GM12878 (cell line): ENCODE measurements at regions not wholly inside any gene's neighbourhood (a gene's known extent, or its start where the extent isn't known, plus 50 kb on each side); places are given as distances from the start of the nearest gene placed in this dataset.

Experiments
- ATAC-seq: fragments of 200-7000 bp; cut with Tn5 transposase; 3 replicates; pipeline ENCODE4 v1.9.1; 2020; ENCODE audit warnings: mild to moderate bottlenecking, moderate library complexity
- BruUV-seq: library from RNA; stranded (reverse); fragments of 400-500 nt; replicated peaks from 2 replicates; lab custom pipeline; 2021; lab: Mats Ljungman, UMichigan
- CTCF ChIA-PET: fragments of 300-600 bp; sonication (Branson Sonifier 250); formaldehyde crosslinking; extraction: SDS; loops from one replicate; lab custom pipeline; 2021; ENCODE audit warnings: inconsistent platforms; lab: Yijun Ruan, JAX
- POLR2A ChIA-PET: fragments of 350-600 bp; formaldehyde crosslinking; extraction: SDS; loops from one replicate; lab custom pipeline; 2021; ENCODE audit warnings: inconsistent platforms; lab: Charles Lee
- RAD21 ChIA-PET: fragments of 300-600 bp; sonication (Branson Sonifier 250); formaldehyde crosslinking; loops from one replicate; lab custom pipeline; 2023; ENCODE audit warnings: antibody characterized with exemption; ENCODE audit not compliant: unreplicated experiment; lab: Charles Lee
- SMC1A ChIA-PET: fragments of 300-600 bp; sonication (Branson Sonifier 250); formaldehyde crosslinking; loops from one replicate; lab custom pipeline; 2023; ENCODE audit not compliant: unreplicated experiment, uncharacterized antibody; lab: Charles Lee
- DNase-seq: peaks from one replicate; pipeline ENCODE4 v3.0.0-alpha.2; 2011; ENCODE audit warnings: low read depth, low spot score
- FAIRE-seq: peaks from 3 replicates; lab custom pipeline; 2011; peaks lifted over from hg19 to GRCh38; lab: Jason Lieb, UNC
- H2AFZ ChIP-seq: 2 replicates; pipeline ENCODE4 v1.6.0; 2011; ENCODE audit warnings: low read depth, low read length, control low read depth; ENCODE audit not compliant: control insufficient read depth
- H3K27ac ChIP-seq: 2 replicates; pipeline ENCODE4 v1.5.1; 2011; ENCODE audit warnings: control low read depth; ENCODE audit not compliant: control insufficient read depth, insufficient read depth
- H3K27me3 ChIP-seq, 2 experiments: replicated peaks in 1 of 2; 2 replicates each; pipeline versions ENCODE4 v1.6.0 to v1.6.1; 2011; ENCODE audit warnings: low read length in 1 of 2; ENCODE audit not compliant: control insufficient read depth in 2 of 2, insufficient read depth in 2 of 2
- H3K36me3 ChIP-seq, 2 experiments: 2 replicates each; pipeline ENCODE4 v1.5.1; 2011; ENCODE audit warnings: low read length in 1 of 2; ENCODE audit not compliant: control insufficient read depth in 2 of 2, insufficient read depth in 2 of 2
- H3K4me1 ChIP-seq: 2 replicates; pipeline ENCODE4 v1.6.1; 2011; ENCODE audit warnings: mild to moderate bottlenecking, low read length, moderate library complexity, mixed read lengths; ENCODE audit not compliant: control insufficient read depth, insufficient read depth
- H3K4me2 ChIP-seq: 2 replicates; pipeline ENCODE4 v1.6.0; 2011; ENCODE audit warnings: control low read depth; ENCODE audit not compliant: control insufficient read depth, insufficient read depth
- H3K4me3 ChIP-seq: fragments of 200-600 bp; sonication (generic); 2 replicates; pipeline ENCODE4 v1.5.1; 2016
- H3K79me2 ChIP-seq: 2 replicates; pipeline ENCODE4 v1.6.0; 2011; ENCODE audit warnings: low read length; ENCODE audit not compliant: control insufficient read depth, insufficient read depth
- H3K9ac ChIP-seq: 2 replicates; pipeline ENCODE4 v1.8.0; 2011; ENCODE audit warnings: low read length, control low read depth, mixed read lengths; ENCODE audit not compliant: control insufficient read depth, insufficient read depth
- H3K9me3 ChIP-seq: replicated peaks from 3 replicates; pipeline ENCODE4 v1.5.1; 2011; ENCODE audit warnings: mild to moderate bottlenecking, low read length; ENCODE audit not compliant: control insufficient read depth, insufficient read depth
- H4K20me1 ChIP-seq: 2 replicates; pipeline ENCODE4 v1.6.0; 2011; ENCODE audit not compliant: control insufficient read depth, insufficient read depth
- BACH1 ChIP-seq: fragments of 450-650 bp; IDR thresholded peaks from 2 replicates; pipeline ENCODE4 v1.6.1; 2017; ENCODE audit warnings: mild to moderate bottlenecking, borderline replicate concordance
- BHLHE40 ChIP-seq, 2 experiments: fragments of 450-650 bp in 1 of 2; IDR thresholded peaks; 2 replicates each; pipeline ENCODE4 v1.6.1; 2011 to 2017; ENCODE audit warnings: low read depth in 2 of 2, borderline replicate concordance in 1 of 2, improper control_type of control experiment in 1 of 2, low read length in 1 of 2, mild to moderate bottlenecking in 1 of 2
- POLR2AphosphoS2 ChIP-seq: IDR thresholded peaks from 2 replicates; pipeline ENCODE4 v1.6.1; 2011; ENCODE audit warnings: low read depth, mild to moderate bottlenecking, low read length, improper control_type of control experiment, moderate library complexity
- RAD51 ChIP-seq: fragments of 450-650 bp; IDR thresholded peaks from 2 replicates; pipeline ENCODE4 v1.6.1; 2016; ENCODE audit warnings: moderate library complexity, mild to moderate bottlenecking, inconsistent platforms
- RFX5 ChIP-seq: IDR thresholded peaks from 2 replicates; pipeline ENCODE4 v1.6.1; 2011; ENCODE audit warnings: low read depth, low read length, improper control_type of control experiment
- SIN3A ChIP-seq: IDR thresholded peaks from 2 replicates; pipeline ENCODE4 v1.6.1; 2012; ENCODE audit warnings: low read depth, low read length, improper control_type of control experiment
- SUPT20H ChIP-seq: IDR thresholded peaks from 2 replicates; pipeline ENCODE4 v1.6.1; 2011; ENCODE audit warnings: low read depth, mild to moderate bottlenecking, low read length, moderate library complexity, borderline replicate concordance; ENCODE audit not compliant: control insufficient read depth
- SUZ12 ChIP-seq: fragments of 200-600 bp; sonication (generic); IDR thresholded peaks from one replicate; pipeline ENCODE4 v1.6.1; 2018; ENCODE audit warnings: antibody characterized with exemption, mild to moderate bottlenecking; ENCODE audit not compliant: unreplicated experiment
- TARDBP ChIP-seq: IDR thresholded peaks from 2 replicates; pipeline ENCODE4 v1.6.1; 2016; ENCODE audit warnings: borderline replicate concordance
- TBL1XR1 ChIP-seq: IDR thresholded peaks from 2 replicates; pipeline ENCODE4 v1.6.1; 2012; ENCODE audit warnings: low read depth, low read length, improper control_type of control experiment
- WGBS: methylation state at CpG from one replicate; pipeline ENCODE4 v1.1.6; 2016; ENCODE audit warnings: low lambda C conversion rate; ENCODE audit not compliant: insufficient replicate concordance, insufficient coverage; ENCODE audit errors: missing lambda C conversion rate; 5-methylcytosine and 5-hydroxymethylcytosine counted together
- in situ Hi-C: fragments of 300-500 bp; cut with MboI; formaldehyde crosslinking; loops from 9 replicates; pipeline ENCODE4 v1.14.3; 2018; ENCODE audit warnings: mixed read lengths
- intact Hi-C: fragments of 100-400 bp; cut with micrococcal nuclease; formaldehyde crosslinking; loops from one replicate; pipeline ENCODE4 v1.14.2; 2022; ENCODE audit not compliant: unreplicated experiment
- TF ChIP-seq, protein P1 (sequence below): fragments of 450-650 bp; IDR thresholded peaks from 2 replicates; pipeline ENCODE4 v1.6.1; 2016; ENCODE audit warnings: mild to moderate bottlenecking, moderate library complexity, borderline replicate concordance
- TF ChIP-seq, protein P2 (sequence below): IDR thresholded peaks from 2 replicates; pipeline ENCODE4 v1.6.1; 2011; ENCODE audit warnings: mild to moderate bottlenecking, low read depth, low read length, moderate library complexity; ENCODE audit not compliant: insufficient replicate concordance

DNA sequence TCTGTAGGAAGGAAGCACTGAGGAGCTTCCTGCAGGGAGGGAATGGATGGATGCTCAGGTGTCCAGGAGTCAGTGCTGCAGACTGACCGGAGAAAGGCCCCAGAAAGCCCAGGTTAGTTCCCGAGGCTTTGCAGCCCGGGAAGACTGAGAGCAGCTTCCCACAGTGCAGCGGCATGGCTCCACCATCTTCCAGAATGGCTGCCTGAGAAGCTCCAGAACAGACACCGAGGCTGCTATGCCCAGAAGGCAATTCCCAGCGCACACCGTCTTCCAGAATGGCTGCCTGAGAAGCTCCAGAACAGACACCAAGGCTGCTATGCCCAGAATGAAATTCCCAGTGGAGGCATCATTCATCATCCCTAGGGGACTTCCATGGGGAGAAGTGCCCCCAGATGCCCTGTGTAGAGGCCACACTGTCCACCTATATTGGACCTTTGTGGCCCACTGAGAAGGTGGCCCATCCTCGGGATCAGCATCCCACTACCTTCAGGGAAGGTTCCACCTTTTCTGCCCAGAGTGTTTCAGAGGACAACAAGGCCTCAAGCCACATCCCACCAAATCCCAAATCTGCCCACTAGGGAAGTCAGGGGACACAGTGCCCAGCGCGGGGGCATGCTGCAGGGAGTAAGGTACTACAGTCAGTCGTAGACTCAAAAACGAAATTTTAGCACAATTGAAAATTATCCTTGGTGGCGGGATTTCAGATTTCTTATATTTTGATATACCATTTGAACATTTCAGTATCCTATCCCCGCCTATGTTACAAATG is 80.5 kb downstream of the KCNF1 start:
- H3K4me2 ChIP-seq, result no peak overlapping the region
- ChIA-PET SMC1A (no interaction called here), RAD21 (no interaction called here), POLR2A (no interaction called here), CTCF (no interaction called here)
- no peaks in the 10 kb centered on the region for H3K79me2 ChIP-seq
- no peak overlapping the region for H3K9ac ChIP-seq
- H3K9me3 ChIP-seq, result no peaks in the 10 kb centered on the region
- H3K4me1 ChIP-seq, result no peaks in the 10 kb centered on the region
- no peak overlapping the region for H3K4me3 ChIP-seq
- no peaks in the 10 kb centered on the region for H3K36me3 ChIP-seq
- no peak for DNase-seq
- FAIRE-seq, result no peak
- TF ChIP-seq TARDBP, result no peak
- no peak for TF ChIP-seq POLR2AphosphoS2
- TF ChIP-seq BHLHE40 (IDR thresholded peaks at IDR 0.05; ENCODE audit: borderline replicate concordance in 1 of 2, low read depth in 2 of 2, low read length in 1 of 2), result no peak
- no peak for TF ChIP-seq RAD51
- TF ChIP-seq SIN3A, result no peak
- BruUV-seq, result no TSS peak
- intact Hi-C loops (no loop called here), in situ Hi-C loops (no loop called here)
- 26% methylated on average over 14 of the region's 14 CpGs for WGBS
- H2AFZ ChIP-seq, result no peak overlapping the region
- H3K27me3 ChIP-seq, result no peaks in the 10 kb centered on the region
- no peak overlapping the region for H3K27ac ChIP-seq
- no peak for ATAC-seq
- no peaks in the 10 kb centered on the region for H4K20me1 ChIP-seq

DNA sequence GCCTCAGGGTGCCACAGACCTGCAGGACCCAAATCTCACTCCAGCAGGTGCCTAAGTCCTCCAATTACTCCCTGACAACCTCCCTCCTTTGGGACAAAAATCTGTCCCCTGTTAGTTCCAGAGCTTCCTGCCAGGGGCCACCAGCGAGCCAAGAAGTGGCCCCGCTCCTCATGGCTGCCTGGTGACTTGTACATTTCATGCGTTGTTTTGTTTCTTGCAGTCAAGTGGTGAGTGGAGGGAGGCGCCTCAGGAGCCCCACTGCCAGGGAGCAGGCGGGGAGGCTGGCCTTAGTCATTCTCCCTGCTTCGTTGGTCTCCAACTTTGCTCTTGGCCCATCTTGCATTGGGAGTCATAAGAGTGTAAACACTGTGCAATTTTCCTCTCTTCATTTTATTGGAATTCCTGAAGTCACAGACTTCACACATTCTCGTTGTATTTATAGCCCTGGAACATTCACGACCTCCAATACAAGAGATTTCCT is 81.3 kb downstream of the KCNF1 start:
- Histone ChIP-seq H3K4me2 (no peak overlapping the region), H4K20me1 (no peaks in the 10 kb centered on the region), H3K36me3 (no peaks in the 10 kb centered on the region), H3K9ac (no peak overlapping the region), H3K4me3 (no peak overlapping the region), H2AFZ (no peak overlapping the region), H3K79me2 (no peaks in the 10 kb centered on the region), H3K27ac (no peak overlapping the region), H3K9me3 (no peaks in the 10 kb centered on the region), H3K27me3 (no peaks in the 10 kb centered on the region), H3K4me1 (no peaks in the 10 kb centered on the region)
- ChIA-PET CTCF (no interaction called here), RAD21 (no interaction called here), SMC1A (no interaction called here), POLR2A (no interaction called here)
- WGBS, result 12% methylated on average over 8 of the region's 8 CpGs
- ATAC-seq (no peak), FAIRE-seq (no peak), DNase-seq (no peak)
- BruUV-seq, result no TSS peak
- in situ Hi-C loops, result no loop called here
- intact Hi-C loops, result no loop called here
- TF ChIP-seq BACH1 (no peak), TBL1XR1 (no peak), SUPT20H (no peak), SUZ12 (no peak), RFX5 (no peak)
- TF ChIP-seq, protein P1, sequence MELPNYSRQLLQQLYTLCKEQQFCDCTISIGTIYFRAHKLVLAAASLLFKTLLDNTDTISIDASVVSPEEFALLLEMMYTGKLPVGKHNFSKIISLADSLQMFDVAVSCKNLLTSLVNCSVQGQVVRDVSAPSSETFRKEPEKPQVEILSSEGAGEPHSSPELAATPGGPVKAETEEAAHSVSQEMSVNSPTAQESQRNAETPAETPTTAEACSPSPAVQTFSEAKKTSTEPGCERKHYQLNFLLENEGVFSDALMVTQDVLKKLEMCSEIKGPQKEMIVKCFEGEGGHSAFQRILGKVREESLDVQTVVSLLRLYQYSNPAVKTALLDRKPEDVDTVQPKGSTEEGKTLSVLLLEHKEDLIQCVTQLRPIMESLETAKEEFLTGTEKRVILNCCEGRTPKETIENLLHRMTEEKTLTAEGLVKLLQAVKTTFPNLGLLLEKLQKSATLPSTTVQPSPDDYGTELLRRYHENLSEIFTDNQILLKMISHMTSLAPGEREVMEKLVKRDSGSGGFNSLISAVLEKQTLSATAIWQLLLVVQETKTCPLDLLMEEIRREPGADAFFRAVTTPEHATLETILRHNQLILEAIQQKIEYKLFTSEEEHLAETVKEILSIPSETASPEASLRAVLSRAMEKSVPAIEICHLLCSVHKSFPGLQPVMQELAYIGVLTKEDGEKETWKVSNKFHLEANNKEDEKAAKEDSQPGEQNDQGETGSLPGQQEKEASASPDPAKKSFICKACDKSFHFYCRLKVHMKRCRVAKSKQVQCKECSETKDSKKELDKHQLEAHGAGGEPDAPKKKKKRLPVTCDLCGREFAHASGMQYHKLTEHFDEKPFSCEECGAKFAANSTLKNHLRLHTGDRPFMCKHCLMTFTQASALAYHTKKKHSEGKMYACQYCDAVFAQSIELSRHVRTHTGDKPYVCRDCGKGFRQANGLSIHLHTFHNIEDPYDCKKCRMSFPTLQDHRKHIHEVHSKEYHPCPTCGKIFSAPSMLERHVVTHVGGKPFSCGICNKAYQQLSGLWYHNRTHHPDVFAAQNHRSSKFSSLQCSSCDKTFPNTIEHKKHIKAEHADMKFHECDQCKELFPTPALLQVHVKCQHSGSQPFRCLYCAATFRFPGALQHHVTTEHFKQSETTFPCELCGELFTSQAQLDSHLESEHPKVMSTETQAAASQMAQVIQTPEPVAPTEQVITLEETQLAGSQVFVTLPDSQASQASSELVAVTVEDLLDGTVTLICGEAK, result no peak
- TF ChIP-seq, protein P2, sequence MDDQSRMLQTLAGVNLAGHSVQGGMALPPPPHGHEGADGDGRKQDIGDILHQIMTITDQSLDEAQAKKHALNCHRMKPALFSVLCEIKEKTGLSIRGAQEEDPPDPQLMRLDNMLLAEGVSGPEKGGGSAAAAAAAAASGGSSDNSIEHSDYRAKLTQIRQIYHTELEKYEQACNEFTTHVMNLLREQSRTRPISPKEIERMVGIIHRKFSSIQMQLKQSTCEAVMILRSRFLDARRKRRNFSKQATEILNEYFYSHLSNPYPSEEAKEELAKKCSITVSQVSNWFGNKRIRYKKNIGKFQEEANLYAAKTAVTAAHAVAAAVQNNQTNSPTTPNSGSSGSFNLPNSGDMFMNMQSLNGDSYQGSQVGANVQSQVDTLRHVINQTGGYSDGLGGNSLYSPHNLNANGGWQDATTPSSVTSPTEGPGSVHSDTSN, result no peak
